Nephron (organoid): ENCODE measurements at regions not wholly inside any gene's neighbourhood (a gene's known extent, or its start where the extent isn't known, plus 50 kb on each side); places are given as distances from the start of the nearest gene placed in this dataset.
"Not testable (repeated sequence)": the region's sequence is repeated elsewhere in the genome, so short reads cannot be mapped to it uniquely, and the experiment has no call there.

Experiments used
- H3K27ac Mint-ChIP-seq, 3 experiments: 2 replicates each; pipeline ENCODE4 v1.8.0; 2020; ENCODE audit warnings: mixed read lengths in 3 of 3, mild to moderate bottlenecking in 2 of 3, moderate library complexity in 1 of 3
- H3K27me3 Mint-ChIP-seq: 2 replicates; pipeline ENCODE4 v1.8.0; 2021; ENCODE audit warnings: low read depth, mild to moderate bottlenecking, moderate library complexity, mixed read lengths
- H3K36me3 Mint-ChIP-seq: 2 replicates; pipeline ENCODE4 v1.8.0; 2020; ENCODE audit warnings: low read depth, mixed read lengths
- H3K4me1 Mint-ChIP-seq: 2 replicates; pipeline ENCODE4 v1.8.0; 2020; ENCODE audit warnings: mixed read lengths
- H3K4me3 Mint-ChIP-seq, 3 experiments: 2 replicates each; pipeline ENCODE4 v1.8.0; 2020; ENCODE audit warnings: mild to moderate bottlenecking in 3 of 3, mixed read lengths in 3 of 3, moderate library complexity in 2 of 3
- H3K9me3 Mint-ChIP-seq: 2 replicates; pipeline ENCODE4 v1.8.0; 2020; ENCODE audit warnings: mixed read lengths
- CTCF ChIP-seq, 3 experiments: fragments of 200-600 bp; sonication (generic); IDR thresholded peaks; one replicate each; pipeline ENCODE4 v1.5.0; 2021; ENCODE audit warnings: antibody characterized with exemption in 3 of 3; ENCODE audit not compliant: unreplicated experiment in 3 of 3

- no peaks in the 10 kb centered on the region for H3K36me3 Mint-ChIP-seq
- H3K4me1 Mint-ChIP-seq: peaks cover 7% of the 10 kb centered on the region
- no peaks in the 10 kb centered on the region for H3K9me3 Mint-ChIP-seq
- H3K27me3 Mint-ChIP-seq: no peaks in the 10 kb centered on the region
- H3K4me3 Mint-ChIP-seq: no peak overlapping the region
- no peak overlapping the region for H3K27ac Mint-ChIP-seq
- TF ChIP-seq CTCF (IDR thresholded peaks at IDR 0.05; ENCODE audit: unreplicated experiment in 3 of 3): no peak
These were observed 301.8 kb upstream of the HNRNPA3 start for GRCh38 chr2:176910828-176911227.

DNA sequence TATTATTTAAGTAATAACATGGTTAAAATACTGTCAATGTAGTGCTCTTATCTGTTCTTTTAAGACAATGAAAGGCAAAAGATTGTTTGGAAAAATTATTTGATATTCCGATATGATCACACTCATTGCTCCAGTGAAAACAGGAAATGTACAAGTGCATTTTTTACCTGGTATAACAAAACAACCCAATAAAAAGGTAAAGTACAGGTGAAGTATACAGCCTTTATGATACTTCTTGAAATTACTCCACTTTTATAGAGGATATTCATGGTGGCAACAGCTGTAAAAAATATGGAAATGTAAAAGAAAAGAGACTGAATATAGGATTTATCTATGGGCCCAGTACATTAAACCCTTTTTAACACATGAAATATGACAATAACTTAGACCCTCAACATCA, 298.6 kb upstream of the HNRNPA3 start:
- no peaks in the 10 kb centered on the region for H3K9me3 Mint-ChIP-seq
- H3K27ac Mint-ChIP-seq: no peak overlapping the region
- H3K27me3 Mint-ChIP-seq: no peaks in the 10 kb centered on the region
- no peak for TF ChIP-seq CTCF (IDR thresholded peaks at IDR 0.05; ENCODE audit: unreplicated experiment in 3 of 3)
- H3K4me3 Mint-ChIP-seq: no peak overlapping the region
- H3K4me1 Mint-ChIP-seq: no peaks in the 10 kb centered on the region
- H3K36me3 Mint-ChIP-seq: no peaks in the 10 kb centered on the region

DNA sequence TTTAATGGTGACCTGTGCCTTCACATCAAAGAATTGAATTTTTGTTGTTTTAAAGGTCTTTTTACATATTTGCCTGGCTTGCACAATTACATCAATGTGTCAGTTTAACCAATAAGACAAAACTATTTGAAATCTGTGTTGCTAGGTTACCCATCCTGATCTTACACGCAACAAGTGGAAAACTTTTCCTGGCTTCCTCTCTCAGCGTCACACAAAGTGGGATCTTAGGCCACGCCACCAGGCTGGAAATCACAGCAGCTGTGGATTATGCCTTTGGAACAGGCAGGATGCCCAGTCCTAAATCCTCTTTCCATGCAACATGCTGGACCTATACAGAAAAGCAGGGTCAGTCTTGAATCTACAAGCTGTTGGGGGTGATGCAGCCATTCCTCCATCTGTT, 298.2 kb upstream of the HNRNPA3 start:
- no peak for TF ChIP-seq CTCF (IDR thresholded peaks at IDR 0.05; ENCODE audit: unreplicated experiment in 3 of 3)
- H3K27ac Mint-ChIP-seq: no peak overlapping the region
- no peak overlapping the region for H3K4me3 Mint-ChIP-seq
- H3K27me3 Mint-ChIP-seq: no peaks in the 10 kb centered on the region
- no peaks in the 10 kb centered on the region for H3K4me1 Mint-ChIP-seq
- H3K36me3 Mint-ChIP-seq: no peaks in the 10 kb centered on the region
- H3K9me3 Mint-ChIP-seq: no peaks in the 10 kb centered on the region

DNA sequence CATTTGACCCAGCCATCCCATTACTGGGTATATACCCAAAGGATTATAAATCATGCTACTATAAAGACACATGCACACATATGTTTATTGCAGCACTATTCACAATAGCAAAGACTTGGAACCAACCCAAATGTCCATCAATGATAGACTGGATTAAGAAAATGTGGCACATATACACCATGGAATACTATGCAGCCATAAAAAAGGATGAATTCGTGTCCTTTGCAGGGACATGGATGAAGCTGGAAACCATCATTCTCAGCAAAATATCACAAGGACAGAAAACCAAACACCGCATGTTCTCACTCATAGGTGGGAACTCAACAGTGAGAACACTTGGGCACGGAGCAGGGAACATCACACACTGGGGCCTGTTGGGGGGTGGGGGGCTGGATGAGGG, 290.0 kb upstream of the HNRNPA3 start:
- H3K27me3 Mint-ChIP-seq, H3K36me3 Mint-ChIP-seq, H3K27ac Mint-ChIP-seq, H3K4me1 Mint-ChIP-seq, H3K9me3 Mint-ChIP-seq, H3K4me3 Mint-ChIP-seq: not testable (repeated sequence)

GRCh38 chr2:176923205-176923604, 289.4 kb upstream of the HNRNPA3 start:
- H3K4me1 Mint-ChIP-seq: no peaks in the 10 kb centered on the region
- TF ChIP-seq CTCF (IDR thresholded peaks at IDR 0.05; ENCODE audit: unreplicated experiment in 3 of 3): no peak
- H3K9me3 Mint-ChIP-seq: peaks cover 7% of the 10 kb centered on the region
- H3K27me3 Mint-ChIP-seq: peaks cover 4% of the 10 kb centered on the region
- no peak overlapping the region for H3K4me3 Mint-ChIP-seq
- no peak overlapping the region for H3K27ac Mint-ChIP-seq
- H3K36me3 Mint-ChIP-seq: no peaks in the 10 kb centered on the region

DNA sequence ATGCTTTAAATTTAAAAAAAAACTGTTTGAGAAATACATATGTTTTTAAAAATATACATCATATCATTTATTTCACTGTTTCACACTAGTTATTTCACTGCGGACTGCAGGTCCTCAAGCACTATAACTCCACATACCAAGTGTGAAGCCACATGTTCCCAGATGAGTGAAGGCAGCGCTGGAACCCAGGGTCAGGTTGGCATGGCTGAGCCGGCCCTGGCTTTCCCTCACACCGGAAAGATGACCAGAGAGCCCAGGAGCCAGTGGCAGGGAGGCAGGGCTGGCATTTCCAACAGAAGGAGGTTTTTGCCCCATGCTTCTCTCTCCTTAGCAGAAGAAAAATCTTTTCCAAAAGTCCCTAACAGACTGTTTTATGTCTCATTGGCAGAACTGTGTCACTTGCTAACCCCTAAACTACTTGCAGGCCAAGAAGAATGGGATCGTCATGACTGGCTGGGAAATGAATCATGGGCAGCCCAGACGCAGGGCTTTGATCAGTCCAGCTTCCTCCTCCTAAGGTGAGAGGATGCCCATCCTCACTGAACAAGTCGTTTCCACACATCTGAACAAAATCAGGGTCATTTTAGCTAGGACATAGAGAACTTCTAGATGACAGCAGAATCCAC, 287.6 kb upstream of the HNRNPA3 start:
- no peak for TF ChIP-seq CTCF (IDR thresholded peaks at IDR 0.05; ENCODE audit: unreplicated experiment in 3 of 3)
- no peak overlapping the region for H3K4me3 Mint-ChIP-seq
- peaks cover 7% of the 10 kb centered on the region for H3K9me3 Mint-ChIP-seq
- peak overlapping the region in 1 of 3 experiments; percentile 31 for H3K27ac Mint-ChIP-seq
- peaks cover 7% of the 10 kb centered on the region for H3K27me3 Mint-ChIP-seq
- H3K36me3 Mint-ChIP-seq: no peaks in the 10 kb centered on the region
- H3K4me1 Mint-ChIP-seq: no peaks in the 10 kb centered on the region
